SH-SY5Y (cell line): ENCODE measurements at regions not wholly inside any gene's neighbourhood (a gene's known extent, or its start where the extent isn't known, plus 50 kb on each side); places are given as distances from the start of the nearest gene placed in this dataset.

Experiments used
- GATA2 ChIP-seq: IDR thresholded peaks from 2 replicates; pipeline ENCODE4 v1.6.1; 2011; ENCODE audit warnings: mild to moderate bottlenecking, low read depth, low read length
- GATA3 ChIP-seq: IDR thresholded peaks from 2 replicates; pipeline ENCODE4 v1.6.1; 2011; ENCODE audit warnings: low read depth, mild to moderate bottlenecking, low read length, moderate library complexity

DNA sequence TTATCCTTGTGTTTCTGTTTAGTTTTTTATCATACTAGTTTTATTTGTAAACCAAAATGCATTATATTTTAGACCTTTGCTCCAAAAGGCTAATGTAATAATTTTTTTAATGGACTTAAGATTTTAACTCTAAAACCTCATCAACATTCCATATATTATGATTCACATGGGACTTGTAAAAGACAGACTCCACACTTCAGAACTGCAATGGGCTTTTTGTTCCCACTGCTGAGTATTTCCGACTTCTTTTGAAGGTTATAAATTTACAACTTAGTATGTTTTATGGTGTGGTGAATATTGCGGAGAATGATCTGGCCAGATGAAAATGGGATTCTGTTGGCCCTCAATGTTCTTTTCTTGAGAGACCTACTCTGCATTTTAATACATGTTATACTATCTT, 678.5 kb downstream of the USP25 start:
- TF ChIP-seq GATA2 (no peak), GATA3 (no peak)
